H9 (cell line): ENCODE measurements at regions not wholly inside any gene's neighbourhood (a gene's known extent, or its start where the extent isn't known, plus 50 kb on each side); places are given as distances from the start of the nearest gene placed in this dataset.

Experiments
- DNase-seq: peaks from one replicate; pipeline ENCODE4 v3.0.0-alpha.2; 2017
- H2AFZ ChIP-seq: one replicate; pipeline ENCODE4 v1.6.1; 2013; ENCODE audit warnings: mild to moderate bottlenecking, low read length, control low read depth, moderate library complexity
- H2AK5ac ChIP-seq: 2 replicates; pipeline ENCODE4 v1.6.1; 2013; ENCODE audit warnings: low read length, control low read depth, mixed read lengths; ENCODE audit not compliant: insufficient read length
- H2BK120ac ChIP-seq: one replicate; pipeline ENCODE4 v1.6.1; 2013; ENCODE audit warnings: low read depth, mild to moderate bottlenecking, low read length, control low read depth, inconsistent platforms; ENCODE audit not compliant: poor library complexity, severe bottlenecking
- H2BK12ac ChIP-seq: 2 replicates; pipeline ENCODE4 v1.6.1; 2013; ENCODE audit warnings: low read length, control low read depth, mixed read lengths, low read depth; ENCODE audit not compliant: insufficient read length
- H2BK15ac ChIP-seq: 2 replicates; pipeline ENCODE4 v1.6.1; 2013; ENCODE audit warnings: low read depth, low read length, control low read depth
- H2BK20ac ChIP-seq: one replicate; pipeline ENCODE4 v1.6.1; 2013; ENCODE audit warnings: low read depth, mild to moderate bottlenecking, low read length, control low read depth, inconsistent platforms; ENCODE audit not compliant: poor library complexity, severe bottlenecking
- H2BK5ac ChIP-seq: 2 replicates; pipeline ENCODE4 v1.6.1; 2013; ENCODE audit warnings: low read length, control low read depth, mixed read lengths; ENCODE audit not compliant: insufficient read length
- H3K14ac ChIP-seq: 2 replicates; pipeline ENCODE4 v1.6.1; 2013; ENCODE audit warnings: low read length, control low read depth; ENCODE audit not compliant: insufficient read depth
- H3K18ac ChIP-seq: 2 replicates; pipeline ENCODE4 v1.6.1; 2013; ENCODE audit warnings: low read depth, mild to moderate bottlenecking, mixed read lengths, low read length, control low read depth; ENCODE audit not compliant: insufficient read length
- H3K23ac ChIP-seq: 2 replicates; pipeline ENCODE4 v1.6.1; 2013; ENCODE audit warnings: low read length, control low read depth, mixed read lengths, low read depth; ENCODE audit not compliant: insufficient read length
- H3K23me2 ChIP-seq: 2 replicates; pipeline ENCODE4 v1.6.1; 2013; ENCODE audit warnings: low read depth, mild to moderate bottlenecking, mixed read lengths, low read length, control low read depth; ENCODE audit not compliant: insufficient read length, poor library complexity, severe bottlenecking
- H3K27ac ChIP-seq: 2 replicates; pipeline ENCODE4 v1.5.1; 2013; ENCODE audit warnings: low read length, control low read depth, mixed read lengths, low read depth; ENCODE audit not compliant: insufficient read length
- H3K27me3 ChIP-seq: 2 replicates; pipeline ENCODE4 v1.6.1; 2013; ENCODE audit warnings: low read length, control low read depth, inconsistent platforms; ENCODE audit not compliant: insufficient read depth
- H3K4ac ChIP-seq: 2 replicates; pipeline ENCODE4 v1.6.1; 2013; ENCODE audit warnings: low read depth, mild to moderate bottlenecking, control low read depth, inconsistent platforms, low read length, moderate library complexity
- H3K4me1 ChIP-seq: 2 replicates; pipeline ENCODE4 v1.6.1; 2013; ENCODE audit warnings: low read length, control low read depth, inconsistent platforms; ENCODE audit not compliant: insufficient read depth
- H3K4me2 ChIP-seq: 2 replicates; pipeline ENCODE4 v1.6.1; 2013; ENCODE audit warnings: low read length, control low read depth, mixed read lengths; ENCODE audit not compliant: insufficient read length, insufficient read depth
- H3K56ac ChIP-seq: 2 replicates; pipeline ENCODE4 v1.6.1; 2013; ENCODE audit warnings: low read depth, mild to moderate bottlenecking, mixed read lengths, low read length, control low read depth; ENCODE audit not compliant: insufficient read length
- H3K79me1 ChIP-seq: 2 replicates; pipeline ENCODE4 v1.6.1; 2013; ENCODE audit warnings: low read depth, mild to moderate bottlenecking, moderate library complexity, low read length, control low read depth, inconsistent platforms; ENCODE audit not compliant: insufficient read depth, poor library complexity, severe bottlenecking
- H3K79me2 ChIP-seq: 2 replicates; pipeline ENCODE4 v1.6.1; 2013; ENCODE audit warnings: low read length, control low read depth, inconsistent platforms; ENCODE audit not compliant: insufficient read depth
- H3K9ac ChIP-seq: 2 replicates; pipeline ENCODE4 v1.6.1; 2013; ENCODE audit warnings: low read length, control low read depth, mixed read lengths; ENCODE audit not compliant: insufficient read length; ENCODE audit errors: extremely low read depth
- H3K9me3 ChIP-seq: one replicate; pipeline ENCODE4 v1.6.1; 2013; ENCODE audit warnings: low read depth, low read length, inconsistent platforms; ENCODE audit not compliant: control insufficient read depth
- H3T11ph ChIP-seq: one replicate; pipeline ENCODE4 v1.6.1; 2013; ENCODE audit warnings: mild to moderate bottlenecking, low read length, control low read depth, inconsistent platforms
- H4K20me1 ChIP-seq: one replicate; pipeline ENCODE4 v1.6.1; 2013; ENCODE audit not compliant: control insufficient read depth, insufficient read length, insufficient read depth
- H4K5ac ChIP-seq: 2 replicates; pipeline ENCODE4 v1.6.1; 2013; ENCODE audit warnings: low read depth, mild to moderate bottlenecking, mixed read lengths, low read length, control low read depth; ENCODE audit not compliant: insufficient read length
- H4K8ac ChIP-seq: replicated peaks from 2 replicates; pipeline ENCODE4 v1.6.1; 2013; ENCODE audit warnings: low read length, control low read depth, mixed read lengths, low read depth; ENCODE audit not compliant: insufficient read length
- H4K91ac ChIP-seq: 2 replicates; pipeline ENCODE4 v1.6.1; 2013; ENCODE audit warnings: low read depth, mild to moderate bottlenecking, moderate library complexity, mixed read lengths, low read length, control low read depth; ENCODE audit not compliant: insufficient read length
- H3K27ac Mint-ChIP-seq, 3 experiments: 2 replicates in 2 of 3; 3 replicates in 1 of 3; pipeline ENCODE4 v1.8.0; 2020 to 2021; ENCODE audit warnings: mixed read lengths in 3 of 3, mild to moderate bottlenecking in 1 of 3, moderate library complexity in 1 of 3
- H3K27me3 Mint-ChIP-seq: 2 replicates; pipeline ENCODE4 v1.8.0; 2021; ENCODE audit warnings: low read depth, mild to moderate bottlenecking, moderate library complexity, mixed read lengths
- H3K36me3 Mint-ChIP-seq, 3 experiments: 2 replicates in 2 of 3; 3 replicates in 1 of 3; pipeline ENCODE4 v1.8.0; 2020 to 2021; ENCODE audit warnings: low read depth in 3 of 3, mixed read lengths in 3 of 3; ENCODE audit not compliant: insufficient read depth in 1 of 3
- H3K4me1 Mint-ChIP-seq, 2 experiments: 2 replicates each; pipeline ENCODE4 v1.8.0; 2020; ENCODE audit warnings: mixed read lengths in 2 of 2
- H3K4me3 Mint-ChIP-seq, 2 experiments: 2 replicates in 1 of 2; 3 replicates in 1 of 2; pipeline ENCODE4 v1.8.0; 2020 to 2021; ENCODE audit warnings: mild to moderate bottlenecking in 2 of 2, mixed read lengths in 2 of 2, moderate library complexity in 1 of 2
- H3K9me3 Mint-ChIP-seq, 2 experiments: 2 replicates in 1 of 2; 3 replicates in 1 of 2; pipeline ENCODE4 v1.8.0; 2020; ENCODE audit warnings: mild to moderate bottlenecking in 2 of 2, mixed read lengths in 2 of 2, moderate library complexity in 1 of 2
- CTCF ChIP-seq: fragments of 200-600 bp; sonication (generic); conservative IDR thresholded peaks from 3 replicates; pipeline ENCODE4 v1.8.0; 2021; ENCODE audit warnings: antibody characterized with exemption, mild to moderate bottlenecking
- WGBS: extraction: QIAGEN DNeasy Blood & Tissue Kit; methylation state at CpG from one replicate; pipeline ENCODE4 v1.1.7; 2013; ENCODE audit warnings: missing lambda C conversion rate, low lambda C conversion rate, mixed read lengths; ENCODE audit not compliant: insufficient read length; ENCODE audit errors: extremely low coverage; 5-methylcytosine and 5-hydroxymethylcytosine counted together

- Histone ChIP-seq H3K9me3 (no peaks in the 10 kb centered on the region), H3K9ac (no peak overlapping the region), H3K4me2 (no peak overlapping the region), H3K18ac (no peak overlapping the region), H4K8ac (no peak overlapping the region), H2BK20ac (no peak overlapping the region), H3K4ac (no peak overlapping the region), H3K14ac (no peak overlapping the region), H4K5ac (no peak overlapping the region), H4K20me1 (no peaks in the 10 kb centered on the region), H3K23ac (no peak overlapping the region), H3K27ac (no peak overlapping the region), H3K23me2 (no peaks in the 10 kb centered on the region), H2AFZ (no peak overlapping the region), H3T11ph (no peak overlapping the region), H2BK15ac (no peak overlapping the region), H3K27me3 (no peaks in the 10 kb centered on the region), H3K79me1 (no peaks in the 10 kb centered on the region), H3K56ac (no peak overlapping the region), H3K4me1 (no peaks in the 10 kb centered on the region; the same call in 1 of the 2 replicates), H2BK120ac (no peak overlapping the region), H2AK5ac (no peak overlapping the region), H3K79me2 (no peaks in the 10 kb centered on the region), H4K91ac (no peak overlapping the region), H2BK12ac (no peak overlapping the region), H2BK5ac (no peak overlapping the region)
- no peaks in the 10 kb centered on the region for H3K27me3 Mint-ChIP-seq
- no peak overlapping the region for H3K27ac Mint-ChIP-seq
- no CpG with 5 or more reads among the region's 5 CpGs for WGBS
- H3K9me3 Mint-ChIP-seq: no peaks in the 10 kb centered on the region
- no peak overlapping the region for H3K4me3 Mint-ChIP-seq
- DNase-seq: no peak
- H3K36me3 Mint-ChIP-seq: no peaks in the 10 kb centered on the region
- TF ChIP-seq CTCF: no peak
- peaks cover under 1 to 4% of the 10 kb centered on the region in 2 experiments; a peak in 3 of 4 replicates for H3K4me1 Mint-ChIP-seq
Measured at GRCh38 chr13:39957868-39958677, 302.6 kb downstream of the COG6 start.
